ENCODE measurements at regions not wholly inside any gene's neighbourhood (a gene's known extent, or its start where the extent isn't known, plus 50 kb on each side); places are given as distances from the start of the nearest gene placed in this dataset.

DNA sequence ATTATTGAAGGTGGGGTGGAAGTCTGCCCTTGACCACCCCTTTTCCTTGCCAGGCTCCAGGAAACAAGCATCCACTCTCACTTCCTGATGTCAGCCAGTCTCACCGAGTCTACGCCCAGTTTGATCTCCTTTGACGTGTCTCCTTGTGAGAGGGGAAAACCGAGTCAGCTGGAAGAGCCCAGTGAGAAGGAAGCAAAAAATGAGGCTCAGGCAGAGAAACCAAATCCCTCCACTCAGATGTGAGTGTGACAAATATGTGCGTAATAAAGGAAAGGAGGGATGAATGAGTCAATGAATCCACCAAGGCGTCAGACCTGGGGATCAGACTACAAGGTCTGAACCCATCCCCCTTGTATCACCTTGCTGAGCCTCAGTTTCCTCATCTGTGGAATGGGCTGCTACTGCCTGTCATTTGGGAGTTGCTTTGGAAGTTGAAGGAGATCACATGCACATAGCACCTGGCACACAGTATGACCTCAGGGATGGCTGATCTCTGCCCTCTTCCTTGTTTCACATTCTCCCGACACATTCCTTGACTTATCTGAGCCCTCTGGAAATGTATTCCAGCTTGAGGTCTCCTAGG, 61.3 kb upstream of the XPA start:
- TF ChIP-seq CTCF (IDR thresholded peaks at IDR 0.05) = no peak
- TF ChIP-seq POLR2A (IDR thresholded peaks at IDR 0.05) = no peak

All from stomach (tissue), 4 donors.